Natural killer cell treated with Interleukin-12 subunit alpha and Interleukin-12 subunit beta and Interleukin-15 and Interleukin-18, amount 100 ng/mL, for 72 hours (primary cell): ENCODE measurements at regions not wholly inside any gene's neighbourhood (a gene's known extent, or its start where the extent isn't known, plus 50 kb on each side); places are given as distances from the start of the nearest gene placed in this dataset.

Experiments used
- ATAC-seq, 2 donors: fragments of 150-1000 bp; cut with Tn5 transposase in 1 of 2; sonication (Bioruptor Pico), chemical (Tn5 transposase) in 1 of 2; 2 replicates each; pipeline ENCODE4 v1.10.0; 2021
- DNase-seq: peaks from one replicate; pipeline ENCODE4 v3.0.0; 2022; ENCODE audit warnings: low spot score
- H3K27ac Mint-ChIP-seq, 2 donors: 1 replicate in 1 of 2; 2 replicates in 1 of 2; pipeline ENCODE4 v1.8.0; 2022; ENCODE audit warnings: mixed read lengths in 2 of 2, mild to moderate bottlenecking in 1 of 2, moderate library complexity in 1 of 2
- H3K27me3 Mint-ChIP-seq, 2 donors: 1 replicate in 1 of 2; 2 replicates in 1 of 2; pipeline ENCODE4 v1.8.0; 2022; ENCODE audit warnings: mixed read lengths in 2 of 2
- H3K36me3 Mint-ChIP-seq: one replicate; pipeline ENCODE4 v1.8.0; 2022; ENCODE audit warnings: mixed read lengths
- H3K4me1 Mint-ChIP-seq, 2 donors: 1 replicate in 1 of 2; 2 replicates in 1 of 2; pipeline ENCODE4 v1.8.0; 2022; ENCODE audit warnings: low read depth in 2 of 2, mixed read lengths in 2 of 2, mild to moderate bottlenecking in 1 of 2
- H3K4me3 Mint-ChIP-seq: one replicate; pipeline ENCODE4 v1.8.0; 2022; ENCODE audit warnings: mixed read lengths
- H3K9me3 Mint-ChIP-seq: 2 replicates; pipeline ENCODE4 v1.8.0; 2022; ENCODE audit warnings: mixed read lengths

- DNase-seq = no peak
- no peaks in the 10 kb centered on the region for H3K36me3 Mint-ChIP-seq
- peaks cover 3% of the 10 kb centered on the region for H3K9me3 Mint-ChIP-seq
- H3K27me3 Mint-ChIP-seq = no peaks in the 10 kb centered on the region
- no peak overlapping the region for H3K4me3 Mint-ChIP-seq
- no peaks in the 10 kb centered on the region for H3K4me1 Mint-ChIP-seq
- H3K27ac Mint-ChIP-seq = no peak overlapping the region
- ATAC-seq = no peak
Measured at GRCh38 chr1:187952446-187952845, 1123.7 kb downstream of the PLA2G4A start.

GRCh38 chr1:187956975-187957374 lies 1128.2 kb downstream of the PLA2G4A start:
- no peaks in the 10 kb centered on the region for H3K27me3 Mint-ChIP-seq
- no peaks in the 10 kb centered on the region for H3K4me1 Mint-ChIP-seq
- H3K27ac Mint-ChIP-seq = no peak overlapping the region
- peaks cover 9% of the 10 kb centered on the region for H3K9me3 Mint-ChIP-seq
- DNase-seq (no peak), ATAC-seq (no peak)
- H3K4me3 Mint-ChIP-seq = no peak overlapping the region
- H3K36me3 Mint-ChIP-seq = peaks cover 4% of the 10 kb centered on the region

GRCh38 chr1:187958207-187958606 lies 1129.5 kb downstream of the PLA2G4A start:
- H3K36me3 Mint-ChIP-seq = peaks cover 4% of the 10 kb centered on the region
- H3K4me1 Mint-ChIP-seq = no peaks in the 10 kb centered on the region
- ATAC-seq (no peak), DNase-seq (no peak)
- no peak overlapping the region for H3K4me3 Mint-ChIP-seq
- no peaks in the 10 kb centered on the region for H3K27me3 Mint-ChIP-seq
- H3K9me3 Mint-ChIP-seq = peaks cover 9% of the 10 kb centered on the region
- no peak overlapping the region for H3K27ac Mint-ChIP-seq

- H3K36me3 Mint-ChIP-seq = peaks cover 4% of the 10 kb centered on the region
- H3K27me3 Mint-ChIP-seq = no peaks in the 10 kb centered on the region
- no peak overlapping the region for H3K4me3 Mint-ChIP-seq
- no peak overlapping the region for H3K27ac Mint-ChIP-seq
- ATAC-seq (no peak), DNase-seq (no peak)
- H3K9me3 Mint-ChIP-seq = peaks cover 9% of the 10 kb centered on the region
- H3K4me1 Mint-ChIP-seq = no peaks in the 10 kb centered on the region
Measured at GRCh38 chr1:187959062-187959461, 1130.3 kb downstream of the PLA2G4A start.

- H3K36me3 Mint-ChIP-seq = peaks cover 4% of the 10 kb centered on the region
- ATAC-seq = no peak
- DNase-seq = no peak
- H3K4me3 Mint-ChIP-seq = no peak overlapping the region
- no peaks in the 10 kb centered on the region for H3K27me3 Mint-ChIP-seq
- H3K4me1 Mint-ChIP-seq = no peaks in the 10 kb centered on the region
- peaks cover 9% of the 10 kb centered on the region for H3K9me3 Mint-ChIP-seq
- no peak overlapping the region for H3K27ac Mint-ChIP-seq
Measured at GRCh38 chr1:187960125-187960638, 1131.4 kb downstream of the PLA2G4A start.

GRCh38 chr1:187961895-187962294 lies 1133.1 kb downstream of the PLA2G4A start:
- Mint-ChIP-seq H3K36me3 (peaks cover 4% of the 10 kb centered on the region), H3K4me3 (no peak overlapping the region), H3K27ac (no peak overlapping the region), H3K4me1 (no peaks in the 10 kb centered on the region), H3K9me3 (peaks cover 9% of the 10 kb centered on the region), H3K27me3 (no peaks in the 10 kb centered on the region)
- no peak for ATAC-seq
- DNase-seq = no peak

GRCh38 chr1:187971851-187972250 lies 1143.1 kb downstream of the PLA2G4A start:
- Mint-ChIP-seq H3K27me3 (no peaks in the 10 kb centered on the region), H3K36me3 (no peaks in the 10 kb centered on the region), H3K4me3 (no peak overlapping the region), H3K4me1 (no peaks in the 10 kb centered on the region), H3K9me3 (peaks cover 11% of the 10 kb centered on the region), H3K27ac (no peak overlapping the region)
- DNase-seq = no peak
- ATAC-seq = no peak

GRCh38 chr1:187977298-187977697 lies 1148.5 kb downstream of the PLA2G4A start:
- Mint-ChIP-seq H3K4me3 (no peak overlapping the region), H3K9me3 (peaks cover 16% of the 10 kb centered on the region), H3K27me3 (no peaks in the 10 kb centered on the region), H3K4me1 (no peaks in the 10 kb centered on the region), H3K27ac (no peak overlapping the region), H3K36me3 (no peaks in the 10 kb centered on the region)
- DNase-seq (no peak), ATAC-seq (no peak)

GRCh38 chr1:187985145-187985896 lies 1156.6 kb downstream of the PLA2G4A start:
- Mint-ChIP-seq H3K4me3 (no peak overlapping the region), H3K27me3 (no peaks in the 10 kb centered on the region), H3K36me3 (peaks cover 5% of the 10 kb centered on the region), H3K4me1 (no peaks in the 10 kb centered on the region), H3K27ac (no peak overlapping the region), H3K9me3 (peaks cover 9% of the 10 kb centered on the region)
- no peak for DNase-seq
- ATAC-seq = no peak

GRCh38 chr1:187985897-187986654 lies 1157.3 kb downstream of the PLA2G4A start:
- ATAC-seq (no peak), DNase-seq (no peak)
- H3K36me3 Mint-ChIP-seq = peaks cover 5% of the 10 kb centered on the region
- no peak overlapping the region for H3K27ac Mint-ChIP-seq
- no peaks in the 10 kb centered on the region for H3K4me1 Mint-ChIP-seq
- H3K9me3 Mint-ChIP-seq = peaks cover 3% of the 10 kb centered on the region
- no peak overlapping the region for H3K4me3 Mint-ChIP-seq
- no peaks in the 10 kb centered on the region for H3K27me3 Mint-ChIP-seq

GRCh38 chr1:187987236-187987776 lies 1158.6 kb downstream of the PLA2G4A start:
- DNase-seq (no peak), ATAC-seq (no peak)
- peaks cover 3% of the 10 kb centered on the region for H3K9me3 Mint-ChIP-seq
- H3K27me3 Mint-ChIP-seq = no peaks in the 10 kb centered on the region
- H3K36me3 Mint-ChIP-seq = peaks cover 5% of the 10 kb centered on the region
- H3K4me1 Mint-ChIP-seq = no peaks in the 10 kb centered on the region
- H3K27ac Mint-ChIP-seq = no peak overlapping the region
- no peak overlapping the region for H3K4me3 Mint-ChIP-seq

GRCh38 chr1:187991944-187992343 lies 1163.2 kb downstream of the PLA2G4A start:
- Mint-ChIP-seq H3K9me3 (peaks cover 15% of the 10 kb centered on the region), H3K4me1 (no peaks in the 10 kb centered on the region), H3K4me3 (no peak overlapping the region), H3K27ac (no peak overlapping the region), H3K27me3 (no peaks in the 10 kb centered on the region), H3K36me3 (peaks cover 4% of the 10 kb centered on the region)
- no peak for DNase-seq
- no peak for ATAC-seq

GRCh38 chr1:187996780-187997179 lies 1168.0 kb downstream of the PLA2G4A start:
- no peak overlapping the region for H3K27ac Mint-ChIP-seq
- DNase-seq (no peak), ATAC-seq (no peak)
- no peaks in the 10 kb centered on the region for H3K4me1 Mint-ChIP-seq
- H3K4me3 Mint-ChIP-seq = no peak overlapping the region
- H3K36me3 Mint-ChIP-seq = peaks cover 4% of the 10 kb centered on the region
- no peaks in the 10 kb centered on the region for H3K27me3 Mint-ChIP-seq
- peaks cover 19% of the 10 kb centered on the region for H3K9me3 Mint-ChIP-seq

- ATAC-seq = no peak
- H3K4me3 Mint-ChIP-seq = no peak overlapping the region
- no peaks in the 10 kb centered on the region for H3K27me3 Mint-ChIP-seq
Measured at GRCh38 chr1:187999973-188000372, 1171.2 kb downstream of the PLA2G4A start.

More at GRCh38 chr1:187999973-188000372, 1171.2 kb downstream of the PLA2G4A start:
- Mint-ChIP-seq H3K36me3 (peaks cover 8% of the 10 kb centered on the region), H3K9me3 (peaks cover 19% of the 10 kb centered on the region), H3K27ac (no peak overlapping the region), H3K4me1 (no peaks in the 10 kb centered on the region)
- no peak for DNase-seq
